ENCODE measurements at regions not wholly inside any gene's neighbourhood (a gene's known extent, or its start where the extent isn't known, plus 50 kb on each side); places are given as distances from the start of the nearest gene placed in this dataset.
"Not testable (repeated sequence)": the region's sequence is repeated elsewhere in the genome, so short reads cannot be mapped to it uniquely, and the experiment has no call there.

DNA sequence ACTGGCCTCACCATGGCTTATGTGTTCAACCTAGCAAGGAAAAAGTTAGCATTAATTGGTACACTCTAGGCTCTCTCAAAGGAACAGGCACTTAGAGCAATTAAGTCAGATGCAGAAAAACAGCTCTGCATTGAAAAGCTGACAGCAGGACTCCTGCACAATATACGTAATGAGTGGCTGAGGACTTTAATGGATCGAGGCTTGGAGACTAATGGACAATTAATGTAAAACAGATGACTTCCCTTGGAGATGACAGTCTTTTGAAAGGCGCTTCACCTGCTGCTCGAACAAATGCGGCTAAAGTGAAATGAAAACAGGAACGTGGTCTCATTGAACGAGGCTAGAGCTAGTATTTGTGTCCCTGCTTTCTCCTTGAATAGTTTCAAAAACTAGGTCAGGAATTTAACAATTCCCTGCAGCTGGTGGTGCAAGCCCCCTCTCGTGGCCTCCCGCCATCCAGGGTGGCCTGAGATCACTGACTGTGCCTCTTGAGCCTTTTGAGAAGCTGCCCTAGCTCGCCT is 137.1 kb downstream of the ELOVL4 start:
- no peak for DNase-seq (ENCODE audit: low read depth, low spot score)

DNA sequence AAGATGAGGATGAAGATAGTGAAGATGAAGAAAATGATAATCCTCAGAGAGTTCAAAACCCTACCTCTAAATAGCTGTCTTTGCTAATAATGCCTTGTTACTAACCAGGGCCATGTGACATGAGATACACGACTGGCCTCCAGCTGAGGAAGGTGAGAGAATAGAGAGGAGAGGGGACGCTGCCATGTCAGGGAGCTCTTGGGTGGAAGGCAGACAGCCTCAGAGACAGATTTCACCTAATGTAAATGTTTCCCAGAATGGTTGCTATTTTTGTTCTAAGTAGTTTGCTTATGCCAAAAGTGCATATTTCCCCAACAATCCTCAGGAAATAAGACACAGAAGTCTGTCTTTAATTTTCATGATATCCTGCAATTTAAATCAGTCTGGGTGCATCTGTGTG is 138.4 kb downstream of the ELOVL4 start:
- DNase-seq (ENCODE audit: low read depth, low spot score): no peak

DNA sequence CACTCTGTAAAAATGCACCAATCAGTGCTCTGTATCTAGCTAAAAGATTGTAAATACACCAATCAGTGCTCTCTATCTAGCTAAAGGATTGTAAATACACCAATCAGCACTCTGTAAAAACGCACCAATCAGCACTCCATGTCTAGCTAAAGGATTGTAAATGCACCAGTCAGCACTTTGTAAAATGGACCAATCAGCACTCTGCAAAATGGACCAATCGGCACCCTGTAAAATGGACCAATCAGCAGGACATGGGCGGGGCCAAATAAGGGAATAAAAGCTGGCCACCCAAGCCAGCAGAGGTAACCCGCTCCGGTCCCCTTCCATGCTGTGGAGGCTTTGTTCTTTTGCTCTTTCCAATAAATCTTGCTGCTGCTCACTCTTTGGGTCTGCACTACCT is 140.7 kb downstream of the ELOVL4 start:
- not testable (repeated sequence) for DNase-seq (ENCODE audit: low read depth, low spot score)

DNA sequence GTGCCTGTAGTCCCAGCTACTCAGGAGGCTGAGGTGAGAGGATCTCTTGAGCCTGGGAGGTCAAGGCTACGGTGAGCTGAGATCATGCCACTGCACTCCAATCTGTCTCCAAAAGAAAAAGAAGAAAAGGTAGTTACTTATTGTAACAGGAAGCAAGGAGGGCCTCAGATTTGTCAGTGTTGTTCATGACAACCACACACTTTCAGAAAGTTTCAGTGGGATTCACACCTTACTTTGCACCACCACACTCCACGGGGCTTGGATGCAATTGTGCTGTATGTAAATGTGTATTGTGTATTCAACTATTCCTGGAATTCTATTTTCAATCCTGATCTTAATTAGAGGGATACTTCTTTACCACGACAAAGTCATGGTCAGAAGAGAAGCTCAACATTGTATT is 142.6 kb downstream of the ELOVL4 start:
- no peak for DNase-seq (ENCODE audit: low read depth, low spot score)

DNA sequence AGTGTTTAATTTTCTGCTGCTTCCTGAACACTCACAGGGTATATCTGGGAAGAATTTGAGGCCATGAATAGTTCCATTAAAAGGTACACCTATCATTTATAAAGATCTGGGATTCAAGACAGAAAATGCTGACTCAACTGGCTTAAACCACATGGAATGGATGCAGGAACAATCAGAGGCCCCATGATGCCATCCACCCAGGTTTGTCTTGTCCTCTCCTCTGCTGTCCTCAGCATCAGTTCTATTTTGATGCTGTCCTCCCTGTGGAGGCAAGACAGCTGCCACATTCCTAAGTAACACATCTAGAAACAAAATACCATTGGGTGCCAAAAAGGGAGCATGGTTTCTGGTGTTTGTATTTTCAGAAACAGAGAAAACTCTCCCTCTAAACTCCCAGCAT is 143.4 kb downstream of the ELOVL4 start:
- DNase-seq (ENCODE audit: low read depth, low spot score): no peak

DNA sequence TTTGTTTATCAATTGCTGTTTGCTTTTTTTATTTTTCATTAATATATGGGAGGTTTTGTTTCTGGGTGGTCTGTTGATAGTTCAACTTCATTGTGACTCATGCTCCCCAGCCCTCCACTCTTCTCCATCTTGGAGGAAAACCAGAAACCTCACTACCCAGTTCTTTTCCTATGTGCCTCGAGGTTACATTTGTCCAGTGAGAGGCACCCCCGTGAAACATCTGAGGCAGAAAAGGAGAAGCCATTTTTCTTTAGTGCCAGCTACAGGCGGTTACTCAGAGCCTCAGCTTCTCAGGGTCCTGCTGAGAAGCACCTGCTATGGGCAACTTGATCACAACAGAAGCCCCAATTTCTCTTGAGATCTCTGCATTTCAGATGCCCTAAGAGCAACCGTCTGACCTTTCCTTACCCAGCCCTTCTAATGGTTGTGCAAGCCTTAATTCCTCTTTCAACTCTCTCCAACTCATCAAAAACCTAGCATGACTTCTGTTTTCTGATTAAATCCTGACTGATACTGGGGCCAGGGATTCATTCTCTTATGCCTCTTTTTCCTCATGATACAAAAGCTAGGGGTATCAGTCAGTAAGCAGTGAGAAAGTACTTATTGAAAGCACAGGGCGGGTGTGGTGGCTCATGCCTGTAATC is 144.6 kb downstream of the ELOVL4 start:
- DNase-seq (ENCODE audit: low read depth, low spot score): no peak

DNA sequence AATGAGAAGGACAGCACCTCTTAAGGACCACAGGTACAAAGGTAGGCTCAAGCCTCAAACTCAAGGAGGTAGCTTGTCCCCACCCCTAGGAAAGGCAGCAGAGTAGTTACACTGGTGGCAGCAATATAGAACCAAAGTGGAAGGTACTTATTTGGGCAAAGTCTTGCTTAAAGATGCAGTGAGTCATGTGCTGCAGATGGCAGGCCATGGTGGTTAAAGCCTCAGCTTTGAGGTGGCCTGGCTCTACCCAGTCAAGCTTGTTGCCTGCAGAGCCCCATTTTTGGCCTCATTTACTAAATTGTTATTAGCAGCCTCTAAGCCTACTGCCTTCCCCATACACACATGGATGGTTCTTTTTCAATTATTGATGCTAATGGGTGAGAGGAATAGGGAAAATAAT is 146.0 kb downstream of the ELOVL4 start:
- DNase-seq (ENCODE audit: low read depth, low spot score): no peak

DNA sequence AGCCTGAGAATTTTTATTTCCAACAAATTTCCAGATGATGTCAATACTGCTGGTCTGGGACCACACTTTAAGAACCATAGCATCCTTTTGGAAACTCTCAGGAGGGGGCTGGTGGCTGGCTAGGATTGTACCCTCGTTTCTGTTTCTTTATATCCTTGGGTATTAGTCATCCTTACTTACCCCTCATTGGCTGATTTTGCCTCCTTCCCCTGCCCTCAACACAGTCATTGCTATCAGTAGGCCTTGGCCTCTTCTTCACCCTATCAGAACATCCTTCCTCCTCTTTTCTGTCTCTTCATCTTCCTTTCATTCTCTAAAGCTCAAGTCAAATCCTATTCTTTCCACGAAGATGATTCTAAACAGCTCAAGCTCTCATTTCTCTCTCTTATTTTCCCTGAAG is 148.5 kb downstream of the ELOVL4 start:
- no peak for DNase-seq (ENCODE audit: low read depth, low spot score)

DNA sequence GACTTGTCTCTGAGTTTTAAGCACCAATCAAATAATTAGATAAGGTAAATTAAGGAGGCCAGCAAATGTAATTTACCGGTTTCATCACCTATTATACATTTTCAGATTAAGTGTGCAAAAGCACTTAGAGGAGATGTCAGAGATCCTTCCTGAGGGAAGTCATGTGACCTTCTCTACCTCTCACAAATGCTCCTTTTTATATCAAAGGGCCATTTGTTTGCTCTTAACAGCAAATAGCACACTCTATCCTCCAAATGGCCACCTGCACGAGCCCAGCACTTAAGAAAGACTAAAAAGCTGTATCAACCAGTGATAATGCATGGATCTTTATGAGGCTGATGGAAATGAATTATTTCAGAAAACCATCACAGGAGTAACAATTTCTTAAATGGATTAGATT is 149.4 kb downstream of the ELOVL4 start:
- no peak for DNase-seq (ENCODE audit: low read depth, low spot score)

DNA sequence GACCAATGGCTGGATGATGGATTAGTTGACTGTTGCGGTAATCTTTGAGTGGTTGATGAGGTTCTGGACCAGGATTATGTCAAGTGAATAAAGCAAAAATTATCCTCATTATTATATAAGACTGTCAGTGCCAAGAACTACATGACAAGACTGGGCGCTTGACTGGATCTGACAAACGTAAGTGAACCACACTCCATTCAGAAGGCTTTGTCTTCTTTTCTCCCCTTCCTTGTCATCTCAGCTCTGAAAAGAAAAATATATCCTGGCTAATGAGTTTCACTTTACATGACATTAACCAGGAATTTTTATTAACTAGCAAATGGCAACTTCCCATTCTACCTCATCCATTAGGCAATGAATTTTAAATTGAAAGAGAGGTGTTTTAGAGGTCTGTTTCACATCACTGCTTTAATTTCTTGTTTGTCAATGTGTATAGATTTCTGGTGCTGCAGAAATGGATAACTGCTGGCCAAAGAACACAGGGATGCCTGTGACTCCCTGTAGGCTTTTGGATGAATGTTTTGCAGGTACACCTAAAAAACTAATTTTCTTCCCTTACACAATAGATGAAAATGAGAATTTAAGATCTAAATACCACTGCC is 150.1 kb downstream of the ELOVL4 start:
- DNase-seq (ENCODE audit: low read depth, low spot score): no peak

DNA sequence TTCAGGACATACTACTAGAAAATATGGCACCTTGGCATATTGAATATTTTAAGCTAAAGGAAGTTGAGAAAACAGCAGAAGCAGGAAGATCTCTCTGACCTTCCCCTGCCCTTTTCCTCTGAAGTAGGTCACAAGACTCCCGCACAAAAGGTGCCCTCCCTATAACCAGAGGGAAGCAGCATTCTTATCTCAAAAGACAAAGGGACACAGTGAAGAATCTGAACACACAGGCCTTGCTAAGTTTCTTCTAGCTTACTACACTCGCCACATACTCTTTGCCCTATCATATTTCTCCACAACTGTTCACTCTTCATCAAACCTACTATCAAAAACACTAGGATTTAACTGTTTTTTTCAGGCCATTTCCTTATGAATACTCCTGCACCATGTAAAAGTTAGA is 151.2 kb downstream of the ELOVL4 start:
- no peak for DNase-seq (ENCODE audit: low read depth, low spot score)

DNA sequence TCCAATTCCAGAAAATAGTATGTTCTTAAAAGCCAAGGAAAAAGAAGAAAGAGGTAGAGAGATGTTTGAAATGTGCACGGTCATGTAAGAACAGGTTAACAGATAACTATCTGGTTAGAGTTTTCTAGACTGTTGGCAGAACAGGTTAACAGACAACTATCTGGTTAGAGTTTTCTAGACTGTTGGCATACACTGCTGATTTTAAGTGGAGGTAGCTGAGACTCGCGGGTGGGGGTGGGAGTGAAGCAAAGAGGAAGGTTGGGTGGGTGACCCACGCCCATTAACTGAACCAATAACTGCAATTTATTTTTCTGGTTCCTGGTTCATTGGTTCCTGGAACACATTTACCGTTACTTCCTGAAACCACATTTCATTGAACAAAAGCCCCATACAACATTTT is 157.5 kb downstream of the ELOVL4 start:
- no peak for DNase-seq (ENCODE audit: low read depth, low spot score)

DNA sequence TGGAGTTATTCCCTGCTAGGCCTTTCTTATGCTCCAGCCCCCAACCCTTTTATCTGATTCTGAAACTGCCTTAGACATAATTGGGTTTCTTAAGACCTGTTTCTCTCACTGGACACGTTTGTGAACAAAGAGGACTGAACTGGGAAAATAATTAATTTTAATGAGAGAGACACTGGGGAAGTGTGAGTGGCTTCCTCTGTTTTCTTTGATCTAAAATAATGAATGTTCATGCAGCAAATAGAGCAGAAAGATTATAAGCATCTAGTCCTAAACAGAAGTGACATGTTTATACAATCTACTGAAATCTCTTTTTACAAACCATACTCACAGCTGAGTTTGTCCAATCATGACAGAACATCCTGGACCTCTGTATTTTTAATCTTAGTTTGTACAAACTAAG is 157.6 kb downstream of the SH3BGRL2 start:
- DNase-seq (ENCODE audit: low read depth, low spot score): no peak

DNA sequence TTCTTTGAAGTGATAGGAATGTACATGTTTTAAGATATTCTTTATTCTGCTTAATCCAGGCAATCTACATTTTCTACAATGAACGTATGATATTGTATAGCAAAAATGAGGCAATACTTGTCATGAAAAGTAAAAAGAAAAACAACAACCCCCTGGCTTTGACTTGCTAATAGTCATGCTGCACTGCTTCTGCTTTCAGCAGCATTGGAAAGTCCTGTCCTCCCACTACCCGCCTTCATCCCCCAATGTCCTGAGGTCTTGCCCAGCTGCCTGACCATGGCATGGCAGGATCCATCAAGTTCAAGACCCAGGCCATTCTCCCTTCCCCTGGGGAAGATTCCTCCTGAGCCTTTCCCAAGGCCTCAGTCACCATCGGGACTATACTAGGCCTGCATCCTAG is 156.5 kb downstream of the SH3BGRL2 start:
- DNase-seq (ENCODE audit: low read depth, low spot score): no peak

DNA sequence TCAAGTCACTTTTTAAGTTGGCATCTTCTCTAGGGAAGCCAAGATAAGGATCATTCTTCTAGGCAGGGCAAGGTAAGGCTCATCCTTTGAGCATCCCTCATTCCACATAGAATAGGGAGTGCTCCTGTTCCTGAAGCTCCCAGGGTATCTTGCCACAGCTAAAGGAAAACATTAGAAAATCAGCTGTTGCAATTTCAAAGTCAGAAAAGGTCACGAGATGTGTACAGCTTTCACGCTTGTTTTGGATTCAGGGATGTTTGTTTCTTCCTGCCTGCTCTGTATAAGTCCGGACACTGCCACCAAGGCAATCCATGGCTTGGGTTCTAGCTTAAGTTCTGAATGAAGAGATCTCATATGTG is 153.2 kb downstream of the SH3BGRL2 start:
- no peak for DNase-seq (ENCODE audit: low read depth, low spot score)

DNA sequence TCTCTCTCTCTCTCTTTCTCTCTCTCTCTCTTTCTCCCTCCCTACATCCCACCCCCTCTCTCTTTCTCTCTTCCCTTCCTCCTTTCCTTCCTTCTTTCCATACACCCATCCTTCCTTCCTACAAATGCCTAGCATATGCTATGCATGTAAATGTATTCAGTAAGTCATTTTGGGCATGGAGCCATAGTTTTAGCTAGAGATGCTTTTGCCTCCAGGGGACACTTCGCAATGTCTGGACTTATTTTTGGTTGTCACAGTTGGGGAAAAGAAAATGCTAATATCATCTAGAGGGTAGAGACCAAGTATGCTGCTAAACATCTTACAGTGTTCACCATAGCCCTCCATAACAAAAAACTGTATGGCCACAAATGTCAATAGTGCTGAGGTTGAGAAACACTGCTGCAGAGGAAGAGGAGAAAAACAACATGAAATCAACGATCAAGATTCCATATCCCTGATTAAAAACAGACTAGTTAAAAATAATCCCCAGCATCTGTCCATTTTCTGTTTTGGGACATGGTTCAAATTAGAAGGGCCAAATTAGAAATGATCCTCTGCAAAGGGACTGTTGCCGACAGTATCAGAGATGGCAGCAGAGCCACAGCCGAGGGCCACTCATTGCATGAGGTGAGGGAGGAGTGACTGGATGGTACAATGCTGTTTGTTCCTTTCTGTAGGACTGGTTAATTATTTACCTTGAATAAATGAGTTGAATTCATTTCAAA is 152.7 kb downstream of the SH3BGRL2 start:
- no peak for DNase-seq (ENCODE audit: low read depth, low spot score)

DNA sequence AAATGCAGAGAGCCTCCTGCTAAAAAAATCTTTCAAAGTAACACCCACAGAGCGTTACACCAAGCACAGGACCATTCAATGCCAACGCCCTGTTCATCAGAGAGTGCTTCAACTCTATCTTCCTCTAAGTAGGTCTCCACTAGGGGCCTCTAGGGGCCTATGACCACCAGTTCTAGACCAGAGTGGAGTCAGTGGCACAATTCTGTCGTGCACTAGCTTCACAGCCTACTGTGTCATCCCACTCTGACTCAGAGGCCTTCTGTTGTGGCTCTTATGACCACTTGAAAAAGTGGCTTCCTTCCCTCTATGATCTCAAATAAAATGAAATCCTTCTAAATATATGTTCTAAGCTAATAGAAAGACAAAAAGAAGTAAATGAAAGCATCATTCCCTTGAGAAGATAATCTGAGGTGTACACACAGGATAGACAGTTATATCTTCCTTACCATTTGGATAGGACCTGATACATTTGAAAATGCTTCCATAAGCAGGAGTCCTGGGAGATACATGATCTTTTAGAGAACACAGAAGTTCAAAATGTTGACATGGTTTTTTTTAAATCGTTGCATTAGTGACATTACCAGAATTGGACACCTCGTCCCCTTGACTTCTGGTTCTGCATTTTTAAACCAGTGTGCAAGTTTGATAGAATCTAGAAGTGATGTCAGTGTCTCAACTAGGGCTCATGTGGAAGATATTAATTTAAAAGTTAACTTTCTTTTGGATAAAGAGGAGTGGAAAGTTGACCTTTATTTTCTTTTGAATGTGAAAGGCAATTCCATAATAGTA is 151.9 kb downstream of the SH3BGRL2 start:
- DNase-seq (ENCODE audit: low read depth, low spot score): no peak

DNA sequence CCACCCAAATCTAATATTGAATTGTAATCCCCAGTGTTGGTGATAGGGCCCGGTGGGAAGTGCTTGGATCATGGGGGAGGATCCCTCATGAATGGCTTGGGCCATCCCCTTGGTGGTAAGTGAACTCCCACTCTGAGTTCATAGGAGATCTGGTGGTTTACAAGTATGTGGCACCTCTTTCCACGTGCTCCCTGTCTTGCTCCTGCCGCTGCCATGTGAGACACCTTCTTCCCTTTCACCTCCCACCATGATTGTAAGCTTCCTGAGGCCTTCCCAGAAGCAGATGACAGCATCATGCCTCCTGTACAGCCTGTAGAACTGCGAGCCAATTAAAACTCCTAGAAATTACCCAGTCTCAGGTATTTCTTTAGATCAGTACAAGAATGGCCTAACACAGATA is 150.8 kb downstream of the SH3BGRL2 start:
- no peak for DNase-seq (ENCODE audit: low read depth, low spot score)

DNA sequence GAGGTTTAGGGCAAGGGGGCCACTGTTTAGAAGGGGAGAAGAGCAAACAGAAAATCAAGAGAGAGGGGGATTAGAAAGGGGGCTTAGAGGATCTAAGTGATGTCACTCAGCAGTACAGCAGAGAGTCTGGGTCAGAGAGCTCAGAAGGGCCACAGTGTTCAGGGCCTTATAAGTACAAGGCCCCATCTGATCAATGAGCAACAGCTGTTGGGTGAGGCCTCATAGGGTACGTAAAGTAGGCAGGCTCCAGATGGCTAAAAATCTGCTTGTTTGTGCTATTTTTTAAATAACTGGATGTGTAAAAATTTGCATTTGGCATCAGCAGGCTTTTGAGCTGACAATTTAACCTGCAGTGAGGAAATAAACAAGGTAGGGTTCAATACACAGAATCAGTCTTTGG is 149.8 kb downstream of the SH3BGRL2 start:
- no peak for DNase-seq (ENCODE audit: low read depth, low spot score)

DNA sequence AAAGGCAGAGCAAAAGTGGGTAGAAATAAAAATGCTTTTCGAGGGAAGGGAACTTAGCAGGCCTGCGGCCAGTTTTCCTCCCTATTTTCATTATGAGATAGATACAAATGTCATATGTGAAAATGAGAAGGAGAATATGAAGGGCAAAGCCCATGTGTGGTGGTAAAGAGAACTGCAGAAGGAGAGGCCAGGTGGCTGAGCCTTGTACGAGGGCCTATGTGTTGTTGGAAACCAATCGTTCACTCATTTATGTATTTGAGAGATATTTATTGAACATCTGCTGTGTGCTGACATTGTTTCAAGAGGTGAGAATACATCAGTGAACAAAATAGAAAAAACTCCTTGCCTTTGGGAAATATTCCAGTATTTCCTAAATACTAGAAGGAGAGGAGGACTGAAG is 147.7 kb downstream of the SH3BGRL2 start:
- DNase-seq (ENCODE audit: low read depth, low spot score): no peak

DNA sequence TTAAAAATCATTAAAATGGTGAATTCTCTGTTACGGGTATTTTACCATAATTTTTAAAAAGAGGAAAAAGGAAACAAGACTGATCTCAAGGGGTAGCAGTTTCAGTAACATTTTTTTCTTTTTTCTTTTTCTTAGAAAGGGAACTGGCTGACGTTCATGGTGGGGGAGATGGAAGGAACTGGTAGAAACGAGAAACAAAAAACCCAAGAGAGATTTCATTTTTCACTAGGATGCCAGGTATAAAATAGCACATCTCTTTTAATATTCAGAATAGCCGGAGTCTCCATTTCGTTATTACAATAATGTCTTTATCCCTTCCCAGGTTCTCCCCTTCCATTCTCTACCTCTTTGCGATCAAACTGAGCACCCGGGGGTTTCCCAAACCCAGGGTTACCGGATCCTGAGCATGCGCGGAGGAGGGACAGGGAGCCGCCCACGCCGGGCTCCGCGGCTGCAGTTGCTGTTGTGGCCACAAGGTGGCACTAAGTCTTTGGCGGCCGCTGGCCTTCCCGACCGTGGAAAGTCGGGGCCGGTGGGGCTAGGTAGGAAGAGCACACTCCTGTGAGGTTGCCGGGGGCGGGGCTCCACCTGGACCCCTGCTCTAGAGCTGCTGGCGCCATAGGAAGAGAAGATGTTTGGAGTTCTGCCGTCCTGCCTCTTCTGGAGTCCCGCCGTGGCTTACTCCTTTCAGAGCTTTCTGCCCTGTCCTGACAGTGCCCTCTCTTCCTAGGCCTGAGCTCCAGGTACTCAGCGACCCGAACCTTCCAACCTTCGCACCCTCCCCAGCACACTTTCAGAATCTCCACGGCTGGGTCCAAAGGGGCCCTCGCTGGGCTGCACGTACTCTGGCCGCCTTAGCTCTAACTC is 146.8 kb downstream of the SH3BGRL2 start:
- peak; percentile 45 for DNase-seq (ENCODE audit: low read depth, low spot score)

Measured in iPS DF 19.7 (cell line).